ENCODE measurements at regions not wholly inside any gene's neighbourhood (a gene's known extent, or its start where the extent isn't known, plus 50 kb on each side); places are given as distances from the start of the nearest gene placed in this dataset.

DNA sequence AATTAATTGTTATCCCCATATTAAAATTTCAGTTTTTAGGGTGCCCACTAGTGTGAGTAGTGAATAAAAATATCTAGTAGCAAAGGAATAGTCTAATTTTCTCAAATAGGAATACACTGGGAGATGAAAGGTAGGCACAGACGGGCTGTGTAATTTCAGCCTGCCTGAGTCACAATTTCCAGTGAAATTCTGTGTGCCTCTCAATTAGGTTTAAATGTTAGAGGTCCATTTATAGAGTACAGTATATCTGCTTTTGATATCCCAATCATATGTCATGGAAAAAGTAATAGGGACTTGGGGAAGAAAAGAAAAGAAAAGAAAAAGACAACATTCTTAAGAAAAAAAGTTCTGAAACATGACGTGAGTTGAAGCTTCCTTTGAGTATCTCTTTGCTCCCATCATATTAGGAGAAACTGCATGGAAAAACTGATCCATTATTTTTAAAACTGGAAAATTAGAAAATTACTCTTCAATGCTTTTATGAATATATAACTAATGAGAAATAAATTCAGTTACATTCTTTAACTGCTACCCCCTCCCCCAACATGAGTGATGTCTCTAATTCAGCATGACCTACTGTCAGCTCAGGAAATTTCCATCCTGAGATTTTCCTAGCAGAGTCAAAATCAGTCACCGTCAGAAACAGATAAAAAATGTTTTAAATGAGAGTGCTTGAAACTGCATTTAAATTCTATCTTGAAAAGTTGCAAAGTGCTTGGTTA lies 473.8 kb upstream of the HSF2 start:
- Histone ChIP-seq H3K27me3 (ENCODE audit: insufficient read depth, low read length) (no peaks in the 10 kb centered on the region), H3K9me2 (ENCODE audit: low read depth, low read length) (no peaks in the 10 kb centered on the region), H3K4me2 (ENCODE audit: low read length) (no peak overlapping the region), H3K9ac (ENCODE audit: low read length) (no peak overlapping the region), H3K36me3 (ENCODE audit: insufficient read depth, low read length) (no peaks in the 10 kb centered on the region), H3K4me3 (ENCODE audit: low read depth, low read length, poor library complexity, severe bottlenecking) (no peak overlapping the region), H3K27ac (ENCODE audit: low read depth, low read length, poor library complexity, severe bottlenecking) (no peak overlapping the region), H3K4me1 (ENCODE audit: insufficient read depth, low read length, severe bottlenecking) (no peaks in the 10 kb centered on the region), H4K20me1 (ENCODE audit: insufficient read depth, low read length) (no peaks in the 10 kb centered on the region), H3K79me2 (ENCODE audit: insufficient read depth, low read length) (no peaks in the 10 kb centered on the region), H2AFZ (ENCODE audit: low read length) (no peak overlapping the region), H3F3A (ENCODE audit: insufficient read depth, low read length) (no peaks in the 10 kb centered on the region), H3K9me3 (ENCODE audit: low read length) (no peaks in the 10 kb centered on the region)
- TF ChIP-seq, protein P1, sequence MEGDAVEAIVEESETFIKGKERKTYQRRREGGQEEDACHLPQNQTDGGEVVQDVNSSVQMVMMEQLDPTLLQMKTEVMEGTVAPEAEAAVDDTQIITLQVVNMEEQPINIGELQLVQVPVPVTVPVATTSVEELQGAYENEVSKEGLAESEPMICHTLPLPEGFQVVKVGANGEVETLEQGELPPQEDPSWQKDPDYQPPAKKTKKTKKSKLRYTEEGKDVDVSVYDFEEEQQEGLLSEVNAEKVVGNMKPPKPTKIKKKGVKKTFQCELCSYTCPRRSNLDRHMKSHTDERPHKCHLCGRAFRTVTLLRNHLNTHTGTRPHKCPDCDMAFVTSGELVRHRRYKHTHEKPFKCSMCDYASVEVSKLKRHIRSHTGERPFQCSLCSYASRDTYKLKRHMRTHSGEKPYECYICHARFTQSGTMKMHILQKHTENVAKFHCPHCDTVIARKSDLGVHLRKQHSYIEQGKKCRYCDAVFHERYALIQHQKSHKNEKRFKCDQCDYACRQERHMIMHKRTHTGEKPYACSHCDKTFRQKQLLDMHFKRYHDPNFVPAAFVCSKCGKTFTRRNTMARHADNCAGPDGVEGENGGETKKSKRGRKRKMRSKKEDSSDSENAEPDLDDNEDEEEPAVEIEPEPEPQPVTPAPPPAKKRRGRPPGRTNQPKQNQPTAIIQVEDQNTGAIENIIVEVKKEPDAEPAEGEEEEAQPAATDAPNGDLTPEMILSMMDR (IDR thresholded peaks at IDR 0.05; ENCODE audit: low read length), result no peak
- no peak for TF ChIP-seq EZH2 (IDR thresholded peaks at IDR 0.05; ENCODE audit: borderline replicate concordance, low read length)

DNA sequence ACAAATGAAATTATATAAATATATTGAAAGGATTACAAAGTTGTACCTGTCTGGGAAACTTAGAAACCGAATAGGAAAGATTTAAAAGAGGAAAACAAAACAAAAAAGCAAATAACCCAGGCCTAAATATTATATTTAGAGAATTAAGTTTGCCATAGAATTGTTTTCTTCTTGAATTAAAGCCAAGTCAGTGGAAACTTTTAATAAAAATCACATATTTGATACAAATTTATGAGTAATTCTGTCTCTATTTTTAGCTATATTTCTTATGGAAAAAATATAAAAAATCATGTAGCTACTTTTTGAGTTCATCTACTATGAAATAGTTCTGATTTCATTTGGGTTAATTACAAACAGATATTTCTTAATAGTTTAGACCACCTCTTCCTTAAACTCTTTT lies 470.2 kb upstream of the HSF2 start:
- Histone ChIP-seq H3K4me1 (ENCODE audit: insufficient read depth, low read length, severe bottlenecking) (no peaks in the 10 kb centered on the region), H3K4me3 (ENCODE audit: low read depth, low read length, poor library complexity, severe bottlenecking) (no peak overlapping the region), H3K4me2 (ENCODE audit: low read length) (no peak overlapping the region)

DNA sequence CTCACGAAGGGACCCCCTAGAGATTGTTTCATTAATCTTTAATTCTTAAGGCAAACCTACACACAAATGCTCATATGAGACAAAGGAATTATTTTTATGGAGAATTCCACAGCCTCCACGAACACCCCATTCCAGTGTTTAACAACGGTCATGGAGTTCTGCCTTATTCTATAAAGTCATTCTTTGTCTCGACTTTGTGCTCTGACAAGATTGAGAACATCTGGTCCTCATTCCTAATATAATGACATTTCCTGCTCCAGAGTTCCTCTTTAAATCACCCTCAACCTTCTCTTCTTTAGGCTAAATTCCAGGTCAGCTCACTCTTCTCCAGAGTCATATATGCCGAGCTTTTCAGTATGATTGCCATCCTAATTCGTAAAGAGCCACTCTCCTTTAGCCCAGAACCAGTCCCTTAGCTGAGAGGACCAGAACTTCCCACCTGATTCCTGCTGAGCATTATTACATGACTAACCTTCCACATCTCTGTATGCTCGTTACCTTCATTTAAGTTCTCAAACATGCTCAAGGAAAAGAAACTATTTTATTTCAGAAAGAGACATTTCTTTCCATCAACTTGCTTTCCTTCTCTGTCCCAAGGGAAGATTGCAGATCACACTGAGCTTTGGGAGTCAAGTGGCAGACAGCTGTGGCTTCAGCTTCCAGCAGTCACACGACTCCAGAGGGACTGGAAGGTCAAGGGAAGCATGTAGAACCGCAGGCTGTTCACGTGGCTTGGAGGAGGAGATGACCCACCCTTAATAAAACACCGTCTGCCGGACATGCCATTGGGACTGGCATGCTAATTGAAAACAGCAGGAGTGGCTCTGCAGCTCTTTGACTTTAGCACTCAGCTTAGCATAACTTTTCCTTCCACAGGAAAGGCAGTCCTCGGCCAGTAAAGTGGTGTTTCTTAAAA lies 467.1 kb upstream of the HSF2 start:
- H3K9ac ChIP-seq (ENCODE audit: low read length), result no peak overlapping the region
- no peaks in the 10 kb centered on the region for H3K4me1 ChIP-seq (ENCODE audit: insufficient read depth, low read length, severe bottlenecking)
- no peak overlapping the region for H3K4me3 ChIP-seq (ENCODE audit: low read depth, low read length, poor library complexity, severe bottlenecking)
- H3K9me2 ChIP-seq (ENCODE audit: low read depth, low read length), result no peaks in the 10 kb centered on the region
- H3K36me3 ChIP-seq (ENCODE audit: insufficient read depth, low read length), result no peaks in the 10 kb centered on the region
- H3K9me3 ChIP-seq (ENCODE audit: low read length), result no peaks in the 10 kb centered on the region
- no peaks in the 10 kb centered on the region for H3K27me3 ChIP-seq (ENCODE audit: insufficient read depth, low read length)
- no peaks in the 10 kb centered on the region for H3K79me2 ChIP-seq (ENCODE audit: insufficient read depth, low read length)
- no peak overlapping the region for H2AFZ ChIP-seq (ENCODE audit: low read length)
- no peak overlapping the region for H3K4me2 ChIP-seq (ENCODE audit: low read length)
- no peak overlapping the region for H3K27ac ChIP-seq (ENCODE audit: low read depth, low read length, poor library complexity, severe bottlenecking)
- H4K20me1 ChIP-seq (ENCODE audit: insufficient read depth, low read length), result no peaks in the 10 kb centered on the region
- H3F3A ChIP-seq (ENCODE audit: insufficient read depth, low read length), result no peaks in the 10 kb centered on the region
- TF ChIP-seq, protein P1 (IDR thresholded peaks at IDR 0.05; ENCODE audit: low read length), result no peak
- TF ChIP-seq EZH2 (IDR thresholded peaks at IDR 0.05; ENCODE audit: borderline replicate concordance, low read length), result no peak

More for the DNA sequence above, 470.2 kb upstream of the HSF2 start:
- TF ChIP-seq, protein P1 (IDR thresholded peaks at IDR 0.05; ENCODE audit: low read length), result no peak
- TF ChIP-seq EZH2 (IDR thresholded peaks at IDR 0.05; ENCODE audit: borderline replicate concordance, low read length), result no peak
- H3F3A ChIP-seq (ENCODE audit: insufficient read depth, low read length), result no peaks in the 10 kb centered on the region
- H3K79me2 ChIP-seq (ENCODE audit: insufficient read depth, low read length), result no peaks in the 10 kb centered on the region
- H3K27ac ChIP-seq (ENCODE audit: low read depth, low read length, poor library complexity, severe bottlenecking), result no peak overlapping the region
- H3K27me3 ChIP-seq (ENCODE audit: insufficient read depth, low read length), result no peaks in the 10 kb centered on the region
- no peaks in the 10 kb centered on the region for H3K9me2 ChIP-seq (ENCODE audit: low read depth, low read length)
- H3K9me3 ChIP-seq (ENCODE audit: low read length), result no peaks in the 10 kb centered on the region
- no peak overlapping the region for H3K9ac ChIP-seq (ENCODE audit: low read length)
- H2AFZ ChIP-seq (ENCODE audit: low read length), result no peak overlapping the region
- H4K20me1 ChIP-seq (ENCODE audit: insufficient read depth, low read length), result no peaks in the 10 kb centered on the region
- H3K36me3 ChIP-seq (ENCODE audit: insufficient read depth, low read length), result no peaks in the 10 kb centered on the region

Data from OCI-LY1 (cell line).